ENCODE measurements at regions not wholly inside any gene's neighbourhood (a gene's known extent, or its start where the extent isn't known, plus 50 kb on each side); places are given as distances from the start of the nearest gene placed in this dataset.

- no peak for DNase-seq (ENCODE audit: low read depth)
These were observed 439.2 kb downstream of the SETBP1 start for GRCh38 chr18:45119876-45120275.

- no peak for DNase-seq (ENCODE audit: low read depth)
These were observed 440.5 kb downstream of the SETBP1 start for GRCh38 chr18:45121146-45121545.

GRCh38 chr18:45122506-45122905 lies 441.8 kb downstream of the SETBP1 start:
- DNase-seq (ENCODE audit: low read depth), result no peak

DNA sequence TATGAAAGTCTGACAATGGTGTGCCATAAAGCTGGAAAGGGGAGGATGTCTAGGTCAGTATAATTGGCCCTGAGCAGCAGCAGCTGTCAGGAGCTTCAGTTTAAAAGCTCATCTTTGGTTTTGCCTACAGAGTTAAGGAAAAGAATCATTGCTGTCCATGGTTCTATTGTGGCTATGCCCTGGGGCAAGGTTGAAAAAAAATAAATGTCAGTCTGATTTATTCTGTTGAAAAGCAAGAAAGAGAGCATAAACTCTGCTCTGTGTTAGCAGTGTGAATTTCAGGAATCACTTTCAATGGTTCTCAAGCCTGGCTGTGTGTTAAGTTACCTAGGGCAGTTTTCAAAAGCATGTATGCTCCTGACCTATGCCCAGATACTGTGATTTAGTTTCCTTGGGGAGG lies 446.7 kb downstream of the SETBP1 start:
- no peak for DNase-seq (ENCODE audit: low read depth)

- no peak for DNase-seq (ENCODE audit: low read depth)
These were observed 452.6 kb downstream of the SETBP1 start for GRCh38 chr18:45133276-45133675.

DNA sequence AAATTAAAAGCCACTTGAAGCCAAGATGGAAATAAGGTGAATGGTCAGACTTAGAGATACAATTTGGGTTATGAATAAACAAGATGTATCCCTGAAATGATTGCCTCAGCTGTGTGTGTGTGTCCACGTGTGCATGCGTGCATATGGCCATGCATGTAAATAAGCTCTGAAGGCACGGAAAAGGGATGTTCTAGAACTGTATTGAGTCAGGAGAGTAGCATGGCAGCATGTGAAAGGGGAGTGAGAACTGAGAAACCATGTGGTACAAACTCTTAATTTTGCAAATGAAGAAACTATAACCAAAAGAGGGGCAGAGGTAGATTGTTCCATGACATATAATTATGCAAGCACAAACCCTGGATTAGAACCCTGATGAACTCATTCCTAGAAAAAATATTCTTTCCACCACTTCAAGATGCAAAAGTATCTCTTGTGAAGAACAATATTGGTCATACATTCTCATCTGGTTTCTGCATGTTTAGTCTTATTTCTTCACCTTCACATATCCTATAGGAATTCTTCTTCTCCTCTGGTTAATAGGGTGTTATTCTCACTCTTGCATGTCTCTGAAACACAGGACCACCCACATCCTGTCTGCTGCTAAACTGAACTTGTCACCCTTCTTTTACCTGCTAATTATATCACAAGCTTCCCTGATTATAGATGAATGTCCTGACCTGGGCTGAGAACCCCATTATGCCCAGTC lies 455.8 kb downstream of the SETBP1 start:
- no peak for DNase-seq (ENCODE audit: low read depth)

DNA sequence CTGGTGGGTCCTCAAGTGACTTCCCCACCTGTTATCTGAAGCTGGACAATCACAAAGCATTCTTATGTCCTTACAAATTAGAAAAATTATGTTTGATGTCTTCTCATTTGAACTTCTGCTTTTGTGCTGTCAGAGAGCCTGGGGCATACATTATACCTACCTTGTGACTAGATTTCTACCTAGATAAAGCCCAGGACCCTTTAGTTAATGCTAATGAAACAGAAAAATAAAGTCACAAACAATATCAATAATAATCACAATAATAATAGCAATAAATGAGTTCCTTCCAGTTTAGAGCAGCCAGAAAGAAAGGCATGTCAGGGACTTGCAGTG lies 456.4 kb downstream of the SETBP1 start:
- no peak for DNase-seq (ENCODE audit: low read depth)

DNA sequence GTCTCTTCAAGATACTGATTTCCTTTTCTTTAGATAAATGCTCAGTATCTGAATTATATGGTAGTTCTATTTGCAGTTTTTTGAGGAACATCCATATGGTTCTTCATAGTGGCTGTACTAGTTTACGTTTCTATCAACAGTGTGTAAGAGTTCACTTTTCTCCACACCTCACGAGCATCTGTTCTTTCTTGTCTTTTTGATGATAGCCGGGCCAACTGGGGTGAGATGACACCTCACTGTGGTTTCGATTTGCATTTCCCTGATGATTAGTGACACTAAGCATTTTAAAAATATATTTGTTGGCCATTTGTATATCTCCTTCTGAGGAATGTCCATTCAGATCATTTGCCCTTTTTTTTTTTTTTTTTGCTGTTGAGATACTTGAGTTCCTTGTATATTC lies 458.8 kb downstream of the SETBP1 start:
- DNase-seq (ENCODE audit: low read depth), result no peak

DNA sequence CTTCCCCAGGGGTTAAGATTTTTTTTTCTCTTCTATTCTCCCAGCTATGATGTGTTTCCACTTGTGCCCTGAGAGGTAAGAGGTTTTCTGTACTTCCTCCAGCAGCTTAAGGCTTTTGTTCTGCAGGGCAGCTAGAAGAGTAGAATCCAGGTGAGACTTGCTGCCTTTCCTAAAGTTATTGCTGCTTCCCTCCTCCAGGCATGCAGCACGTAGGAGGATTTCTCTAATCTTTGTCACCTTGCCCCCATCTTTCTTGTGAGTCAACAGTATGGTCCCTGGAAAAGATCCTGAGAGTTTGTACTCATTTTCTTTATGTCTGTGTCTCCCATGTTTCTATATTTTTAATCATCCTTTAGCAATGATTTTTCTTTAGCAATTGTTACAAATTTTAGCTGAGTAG lies 462.2 kb downstream of the SETBP1 start:
- DNase-seq (ENCODE audit: low read depth), result no peak

GRCh38 chr18:45149712-45150111 lies 465.6 kb upstream of the SLC14A2 start:
- DNase-seq (ENCODE audit: low read depth), result no peak

DNA sequence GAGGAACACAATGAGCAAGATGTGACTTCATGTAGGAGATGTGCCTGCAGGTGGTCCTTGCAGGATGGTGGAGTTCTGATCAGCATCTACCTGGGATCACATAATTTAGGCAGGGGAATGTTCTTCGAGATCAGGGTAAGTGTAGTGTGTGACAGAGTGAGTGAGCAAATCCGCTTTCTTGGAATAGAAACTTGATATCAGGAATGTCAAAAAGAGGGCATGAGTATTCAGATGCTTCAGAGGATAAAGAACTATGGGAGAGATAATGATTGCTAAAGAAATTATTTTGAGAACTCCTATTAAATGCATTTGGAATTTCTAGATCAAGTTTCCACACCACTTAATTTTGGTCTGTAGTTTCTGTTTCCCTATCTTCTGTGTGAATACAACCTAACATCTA lies 463.6 kb upstream of the SLC14A2 start:
- DNase-seq (ENCODE audit: low read depth), result no peak

- DNase-seq (ENCODE audit: low read depth), result no peak
These were observed 459.8 kb upstream of the SLC14A2 start for GRCh38 chr18:45155526-45155925.

- no peak for DNase-seq (ENCODE audit: low read depth)
These were observed 458.3 kb upstream of the SLC14A2 start for GRCh38 chr18:45156946-45157345.

GRCh38 chr18:45157576-45157975 lies 457.7 kb upstream of the SLC14A2 start:
- DNase-seq (ENCODE audit: low read depth), result no peak

GRCh38 chr18:45161850-45162249 lies 453.4 kb upstream of the SLC14A2 start:
- DNase-seq (ENCODE audit: low read depth), result no peak

DNA sequence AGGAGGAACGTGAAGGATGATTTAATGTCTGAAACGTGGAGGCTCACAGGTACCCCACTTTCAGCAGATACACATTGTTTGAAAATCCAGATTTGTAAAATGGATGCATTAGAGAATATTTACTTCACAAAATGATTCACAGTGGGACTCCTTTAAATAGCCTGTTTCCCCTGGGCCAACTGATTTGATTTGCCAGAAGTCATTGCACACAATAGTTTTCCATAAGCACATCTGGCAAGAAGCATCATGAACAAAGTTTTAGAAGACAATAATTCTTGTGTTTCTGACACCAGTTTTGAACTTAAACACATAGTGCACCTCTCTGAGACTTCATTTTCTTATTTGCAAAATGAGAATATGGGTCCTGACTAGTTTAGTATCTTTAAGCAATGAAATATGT lies 451.4 kb upstream of the SLC14A2 start:
- no peak for DNase-seq (ENCODE audit: low read depth)

DNA sequence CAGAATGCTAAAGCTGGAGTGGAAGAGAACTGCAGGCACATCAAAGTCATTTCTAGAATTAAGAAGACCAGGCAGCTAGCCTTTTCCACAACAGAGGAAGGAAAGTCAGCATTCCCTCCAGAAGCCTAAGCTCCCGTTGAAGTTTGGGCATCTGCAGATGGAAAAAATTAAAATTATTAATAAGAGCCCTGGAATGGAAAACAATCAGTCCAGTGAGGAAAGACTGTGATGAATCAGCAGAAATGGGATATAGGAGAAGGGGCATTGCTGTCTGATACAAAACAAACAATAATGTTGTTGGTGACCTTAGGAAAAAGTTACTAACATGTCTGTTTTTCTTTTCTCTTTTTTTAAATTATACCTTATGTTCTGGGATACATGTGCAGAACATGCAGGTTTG lies 450.7 kb upstream of the SLC14A2 start:
- DNase-seq (ENCODE audit: low read depth), result no peak

GRCh38 chr18:45165176-45165713 lies 450.0 kb upstream of the SLC14A2 start:
- DNase-seq (ENCODE audit: low read depth), result no peak

- no peak for DNase-seq (ENCODE audit: low read depth)
These were observed 449.4 kb upstream of the SLC14A2 start for GRCh38 chr18:45165871-45166270.

- DNase-seq (ENCODE audit: low read depth), result no peak
These were observed 448.9 kb upstream of the SLC14A2 start for GRCh38 chr18:45166341-45166835.

GRCh38 chr18:45166836-45167551 lies 448.3 kb upstream of the SLC14A2 start:
- DNase-seq (ENCODE audit: low read depth), result no peak

GRCh38 chr18:45167631-45168280 lies 447.5 kb upstream of the SLC14A2 start:
- no peak for DNase-seq (ENCODE audit: low read depth)
